PC-9 (cell line): ENCODE measurements at regions not wholly inside any gene's neighbourhood (a gene's known extent, or its start where the extent isn't known, plus 50 kb on each side); places are given as distances from the start of the nearest gene placed in this dataset.

Source experiments
- BruUV-seq: library from RNA; stranded (reverse); fragments of 400-500 nt; replicated peaks from 2 replicates; lab custom pipeline; 2021; lab: Mats Ljungman, UMichigan
- CTCF ChIA-PET: fragments of 300-600 bp; sonication (Branson Sonifier 250); formaldehyde crosslinking; loops from one replicate; lab custom pipeline; 2022; ENCODE audit warnings: antibody characterized with exemption; lab: Charles Lee
- POLR2A ChIA-PET: fragments of 300-600 bp; sonication (Branson Sonifier 250); formaldehyde crosslinking; loops from one replicate; lab custom pipeline; 2022; ENCODE audit warnings: antibody characterized with exemption; ENCODE audit not compliant: unreplicated experiment; lab: Charles Lee
- DNase-seq, 2 experiments: peaks; one replicate each; pipeline versions ENCODE4 v3.0.0 to v3.0.0-alpha.2; 2015 to 2022; ENCODE audit warnings: mixed read lengths in 1 of 2
- H2AFZ ChIP-seq: fragments of 200-600 bp; sonication (generic); 2 replicates; pipeline ENCODE4 v1.8.1; 2017; ENCODE audit warnings: antibody characterized with exemption
- H3F3A ChIP-seq: fragments of 200-600 bp; sonication (generic); 2 replicates; pipeline ENCODE4 v1.8.1; 2017; ENCODE audit warnings: antibody characterized with exemption, mild to moderate bottlenecking, low read depth; ENCODE audit not compliant: insufficient read depth
- H3K27ac ChIP-seq: fragments of 200-600 bp; sonication (generic); 2 replicates; pipeline ENCODE4 v1.6.1; 2016; ENCODE audit warnings: mixed run types
- H3K27me3 ChIP-seq: fragments of 200-600 bp; sonication (generic); 2 replicates; pipeline ENCODE4 v1.6.1; 2016; ENCODE audit warnings: low read depth, mixed run types; ENCODE audit not compliant: insufficient read depth
- H3K36me3 ChIP-seq: fragments of 200-600 bp; sonication (generic); 2 replicates; pipeline ENCODE4 v1.6.1; 2016; ENCODE audit warnings: low read depth, mixed run types
- H3K4me1 ChIP-seq: fragments of 200-600 bp; sonication (generic); replicated peaks from 2 replicates; pipeline ENCODE4 v1.6.1; 2016; ENCODE audit warnings: mixed run types; ENCODE audit not compliant: insufficient read depth
- H3K4me2 ChIP-seq: fragments of 200-600 bp; sonication (generic); 2 replicates; pipeline ENCODE4 v1.6.1; 2017; ENCODE audit warnings: mixed run types
- H3K4me3 ChIP-seq: fragments of 200-600 bp; sonication (generic); 2 replicates; pipeline ENCODE4 v1.6.1; 2016; ENCODE audit warnings: mixed run types
- H3K79me2 ChIP-seq: fragments of 200-600 bp; sonication (generic); 2 replicates; pipeline ENCODE4 v1.6.1; 2017; ENCODE audit warnings: low read depth, mixed run types
- H3K9me2 ChIP-seq: fragments of 200-600 bp; sonication (generic); 2 replicates; pipeline ENCODE4 v1.8.1; 2017; ENCODE audit warnings: mild to moderate bottlenecking; ENCODE audit not compliant: insufficient read depth
- H3K9me3 ChIP-seq: fragments of 200-600 bp; sonication (generic); 2 replicates; pipeline ENCODE4 v1.8.1; 2016; ENCODE audit warnings: low read depth; ENCODE audit not compliant: insufficient read depth
- H4K20me1 ChIP-seq: fragments of 200-600 bp; sonication (generic); 2 replicates; pipeline ENCODE4 v1.8.1; 2017; ENCODE audit not compliant: insufficient read depth
- EZH2 ChIP-seq: fragments of 200-600 bp; sonication (generic); IDR thresholded peaks from 2 replicates; pipeline ENCODE4 v1.8.0; 2017; ENCODE audit warnings: antibody characterized with exemption, low read depth
- intact Hi-C: fragments of 100-400 bp; cut with micrococcal nuclease; formaldehyde crosslinking; loops from one replicate; pipeline ENCODE4 v1.10.0; 2022; ENCODE audit not compliant: unreplicated experiment
- TF ChIP-seq, protein P1 (sequence below): fragments of 200-600 bp; sonication (generic); conservative IDR thresholded peaks from 2 replicates; pipeline ENCODE4 v1.6.1; 2017; ENCODE audit warnings: mixed run types, antibody characterized with exemption, mild to moderate bottlenecking, moderate library complexity

DNA sequence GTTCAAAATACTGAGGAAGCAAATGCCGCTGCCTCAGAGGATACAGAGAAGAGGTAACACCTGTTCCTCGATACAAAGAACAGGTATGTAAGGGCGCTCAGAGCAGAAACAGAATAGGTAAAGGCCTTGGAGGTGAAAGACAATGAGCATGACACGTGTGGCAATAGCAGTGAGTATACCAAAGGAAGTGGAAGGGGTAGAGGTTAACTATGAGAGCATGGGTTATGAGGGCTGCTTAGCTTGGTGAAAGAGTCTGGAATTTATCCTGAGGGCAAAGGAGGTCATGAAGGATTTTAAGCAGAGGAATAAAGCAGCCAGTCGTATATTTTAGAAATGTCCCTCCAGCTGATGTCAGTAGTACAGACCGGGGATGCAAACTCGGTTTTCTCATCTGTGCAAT, 269.8 kb upstream of the ZNF462 start:
- no peaks in the 10 kb centered on the region for H3K79me2 ChIP-seq
- no peaks in the 10 kb centered on the region for H3K36me3 ChIP-seq
- H3F3A ChIP-seq = no peaks in the 10 kb centered on the region
- H3K9me2 ChIP-seq = no peaks in the 10 kb centered on the region
- H3K27ac ChIP-seq = no peak overlapping the region
- no peak for DNase-seq
- peaks cover 11% of the 10 kb centered on the region for H3K4me1 ChIP-seq
- H3K9me3 ChIP-seq = no peaks in the 10 kb centered on the region
- H3K4me3 ChIP-seq = no peak overlapping the region
- POLR2A ChIA-PET = no interaction called here
- TF ChIP-seq, protein P1, sequence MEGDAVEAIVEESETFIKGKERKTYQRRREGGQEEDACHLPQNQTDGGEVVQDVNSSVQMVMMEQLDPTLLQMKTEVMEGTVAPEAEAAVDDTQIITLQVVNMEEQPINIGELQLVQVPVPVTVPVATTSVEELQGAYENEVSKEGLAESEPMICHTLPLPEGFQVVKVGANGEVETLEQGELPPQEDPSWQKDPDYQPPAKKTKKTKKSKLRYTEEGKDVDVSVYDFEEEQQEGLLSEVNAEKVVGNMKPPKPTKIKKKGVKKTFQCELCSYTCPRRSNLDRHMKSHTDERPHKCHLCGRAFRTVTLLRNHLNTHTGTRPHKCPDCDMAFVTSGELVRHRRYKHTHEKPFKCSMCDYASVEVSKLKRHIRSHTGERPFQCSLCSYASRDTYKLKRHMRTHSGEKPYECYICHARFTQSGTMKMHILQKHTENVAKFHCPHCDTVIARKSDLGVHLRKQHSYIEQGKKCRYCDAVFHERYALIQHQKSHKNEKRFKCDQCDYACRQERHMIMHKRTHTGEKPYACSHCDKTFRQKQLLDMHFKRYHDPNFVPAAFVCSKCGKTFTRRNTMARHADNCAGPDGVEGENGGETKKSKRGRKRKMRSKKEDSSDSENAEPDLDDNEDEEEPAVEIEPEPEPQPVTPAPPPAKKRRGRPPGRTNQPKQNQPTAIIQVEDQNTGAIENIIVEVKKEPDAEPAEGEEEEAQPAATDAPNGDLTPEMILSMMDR = no peak
- no peak for TF ChIP-seq EZH2
- intact Hi-C loops = no loop called here
- no peak overlapping the region for H2AFZ ChIP-seq
- H3K27me3 ChIP-seq = no peaks in the 10 kb centered on the region
- CTCF ChIA-PET = no interaction called here
- H4K20me1 ChIP-seq = no peaks in the 10 kb centered on the region
- H3K4me2 ChIP-seq = no peak overlapping the region
- no TSS peak for BruUV-seq

GRCh38 chr9:106596984-106597383, 266.0 kb upstream of the ZNF462 start:
- ChIA-PET POLR2A (no interaction called here), CTCF (no interaction called here)
- Histone ChIP-seq H3K4me2 (no peak overlapping the region), H3F3A (no peaks in the 10 kb centered on the region), H4K20me1 (no peaks in the 10 kb centered on the region), H3K9me3 (no peaks in the 10 kb centered on the region), H3K4me1 (no peaks in the 10 kb centered on the region), H3K79me2 (no peaks in the 10 kb centered on the region), H2AFZ (no peak overlapping the region), H3K27me3 (no peaks in the 10 kb centered on the region), H3K4me3 (no peak overlapping the region), H3K9me2 (no peaks in the 10 kb centered on the region), H3K27ac (no peak overlapping the region), H3K36me3 (no peaks in the 10 kb centered on the region)
- TF ChIP-seq EZH2 = no peak
- DNase-seq = no peak
- no TSS peak for BruUV-seq
- intact Hi-C loops = no loop called here

GRCh38 chr9:106600955-106601560, 261.9 kb upstream of the ZNF462 start:
- no peaks in the 10 kb centered on the region for H3K79me2 ChIP-seq
- H2AFZ ChIP-seq = no peak overlapping the region
- DNase-seq = no peak
- H3K36me3 ChIP-seq = no peaks in the 10 kb centered on the region
- no peak overlapping the region for H3K4me3 ChIP-seq
- TF ChIP-seq EZH2 = no peak
- TF ChIP-seq, protein P1 = no peak
- no peaks in the 10 kb centered on the region for H3K27me3 ChIP-seq
- H4K20me1 ChIP-seq = no peaks in the 10 kb centered on the region
- intact Hi-C loops = no loop called here
- no peak overlapping the region for H3K4me2 ChIP-seq
- no peak overlapping the region for H3K27ac ChIP-seq
- no peaks in the 10 kb centered on the region for H3K9me2 ChIP-seq
- POLR2A ChIA-PET = no interaction called here
- CTCF ChIA-PET = no interaction called here
- H3K4me1 ChIP-seq = no peaks in the 10 kb centered on the region
- no TSS peak for BruUV-seq
- H3K9me3 ChIP-seq = no peaks in the 10 kb centered on the region
- H3F3A ChIP-seq = no peaks in the 10 kb centered on the region

- DNase-seq = no peak
- Histone ChIP-seq H3K4me2 (no peak overlapping the region), H3K4me1 (no peaks in the 10 kb centered on the region), H3K36me3 (no peaks in the 10 kb centered on the region), H4K20me1 (no peaks in the 10 kb centered on the region), H2AFZ (no peak overlapping the region), H3F3A (no peaks in the 10 kb centered on the region), H3K9me3 (no peaks in the 10 kb centered on the region), H3K9me2 (no peaks in the 10 kb centered on the region), H3K4me3 (no peak overlapping the region), H3K27me3 (no peaks in the 10 kb centered on the region), H3K79me2 (no peaks in the 10 kb centered on the region), H3K27ac (no peak overlapping the region)
- BruUV-seq = no TSS peak
- intact Hi-C loops = no loop called here
- POLR2A ChIA-PET = no interaction called here
- CTCF ChIA-PET = no interaction called here
- no peak for TF ChIP-seq EZH2
- TF ChIP-seq, protein P1 = no peak
Observed at GRCh38 chr9:106602344-106602743, 260.6 kb upstream of the ZNF462 start.
